ENCODE measurements at regions not wholly inside any gene's neighbourhood (a gene's known extent, or its start where the extent isn't known, plus 50 kb on each side); places are given as distances from the start of the nearest gene placed in this dataset.
"Not testable (repeated sequence)": the region's sequence is repeated elsewhere in the genome, so short reads cannot be mapped to it uniquely, and the experiment has no call there.

- no peak for DNase-seq
Observed at GRCh38 chrX:87110142-87110541, 407.5 kb upstream of the KLHL4 start.

DNA sequence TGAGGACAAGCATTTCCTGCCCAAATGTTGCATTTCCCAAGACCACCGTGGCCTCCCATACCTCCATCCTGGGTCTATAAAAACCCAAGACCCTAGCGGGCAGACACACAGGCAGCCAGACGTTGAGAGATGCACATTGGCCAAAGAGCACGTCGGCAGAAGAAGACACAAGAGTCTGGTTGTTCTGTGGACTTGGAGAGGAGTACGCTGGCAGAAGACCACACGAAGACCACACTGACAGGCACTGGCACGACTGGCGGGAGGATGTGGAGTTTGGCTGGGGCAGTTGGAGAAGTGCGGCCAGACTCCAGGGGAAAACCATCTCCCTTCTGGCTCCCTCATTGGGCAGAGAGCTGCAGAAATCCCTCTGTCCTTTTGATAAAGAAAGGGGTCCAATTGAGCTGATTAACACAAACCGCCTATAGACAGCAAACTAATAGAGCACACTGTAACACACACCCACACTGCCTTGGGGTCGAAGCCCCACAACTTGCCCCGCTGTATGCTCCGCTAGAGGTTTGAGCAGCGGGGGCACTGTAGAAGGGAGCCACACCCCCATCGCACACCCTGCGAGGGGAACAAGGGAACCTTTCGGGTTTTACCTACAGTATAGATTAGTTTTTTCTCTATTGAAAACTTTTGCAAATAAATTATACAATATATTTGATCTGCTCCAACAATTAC is 376.7 kb upstream of the KLHL4 start:
- no peak for DNase-seq

DNA sequence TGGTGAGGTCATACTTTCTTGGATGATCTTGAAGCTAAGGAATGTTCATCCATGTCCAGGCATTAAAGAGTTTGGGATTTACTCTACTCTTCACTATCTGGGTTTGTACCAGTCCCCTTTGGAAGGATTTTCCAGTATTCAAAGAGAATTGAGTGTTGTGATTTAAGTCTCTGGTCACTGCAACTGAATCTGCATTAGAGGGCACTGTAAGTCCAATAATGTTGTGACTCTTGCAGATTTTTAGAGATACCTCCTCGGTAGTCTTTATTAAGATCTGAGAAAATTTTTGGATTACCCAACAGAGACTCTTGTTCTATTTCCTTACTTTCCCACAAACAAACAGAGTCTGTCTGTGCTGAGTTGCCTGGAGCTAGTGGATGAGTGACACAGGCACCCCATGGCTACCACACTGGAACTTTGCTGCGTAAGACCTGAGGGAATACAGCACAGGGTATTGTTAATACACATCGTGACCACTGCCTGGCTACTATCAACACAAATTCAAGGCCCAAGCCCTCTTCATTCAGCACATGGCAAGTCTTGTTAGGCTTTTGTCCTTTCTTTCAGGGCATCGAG is 357.1 kb upstream of the KLHL4 start:
- no peak for DNase-seq

- DNase-seq = no peak
Observed at GRCh38 chrX:87167841-87168240, 349.8 kb upstream of the KLHL4 start.

GRCh38 chrX:87178009-87178408 is 339.6 kb upstream of the KLHL4 start:
- not testable (repeated sequence) for DNase-seq
